Smooth muscle cell (in vitro differentiated cells): ENCODE measurements at regions not wholly inside any gene's neighbourhood (a gene's known extent, or its start where the extent isn't known, plus 50 kb on each side); places are given as distances from the start of the nearest gene placed in this dataset.

Source experiments
- DNase-seq: peaks from one replicate; lab custom pipeline; 2025; ENCODE audit not compliant: unreplicated experiment; lab: John Stamatoyannopoulos, UW
- H2AFZ ChIP-seq: fragments of 200-600 bp; sonication (generic); 2 replicates; pipeline ENCODE4 v1.6.0; 2016; ENCODE audit warnings: antibody characterized with exemption, low read depth, mild to moderate bottlenecking
- H3F3A ChIP-seq: fragments of 200-600 bp; sonication (generic); 2 replicates; pipeline ENCODE4 v1.6.0; 2017; ENCODE audit warnings: antibody characterized with exemption, low read depth
- H3K27ac ChIP-seq: fragments of 200-600 bp; sonication (generic); 2 replicates; pipeline ENCODE4 v1.5.1; 2016; ENCODE audit warnings: low read depth, mild to moderate bottlenecking
- H3K27me3 ChIP-seq: fragments of 200-600 bp; sonication (generic); 2 replicates; pipeline ENCODE4 v1.6.1; 2016; ENCODE audit warnings: low read depth, mild to moderate bottlenecking
- H3K36me3 ChIP-seq: fragments of 200-600 bp; sonication (generic); 2 replicates; pipeline ENCODE4 v1.5.1; 2016; ENCODE audit warnings: low read depth
- H3K4me1 ChIP-seq: fragments of 200-600 bp; sonication (generic); 2 replicates; pipeline ENCODE4 v1.5.1; 2016; ENCODE audit warnings: low read depth
- H3K4me2 ChIP-seq: fragments of 200-600 bp; sonication (generic); 2 replicates; pipeline ENCODE4 v1.6.0; 2016; ENCODE audit warnings: mild to moderate bottlenecking
- H3K4me3 ChIP-seq: fragments of 200-600 bp; sonication (generic); 2 replicates; pipeline ENCODE4 v1.5.1; 2016; ENCODE audit warnings: mild to moderate bottlenecking
- H3K79me2 ChIP-seq: fragments of 200-600 bp; sonication (generic); 2 replicates; pipeline ENCODE4 v1.6.0; 2016; ENCODE audit warnings: low read depth, mild to moderate bottlenecking
- H3K9ac ChIP-seq: fragments of 200-600 bp; sonication (generic); 2 replicates; pipeline ENCODE4 v1.6.0; 2016; ENCODE audit warnings: low read depth
- H3K9me3 ChIP-seq: fragments of 200-600 bp; sonication (generic); replicated peaks from 2 replicates; pipeline ENCODE4 v1.5.1; 2016; ENCODE audit warnings: low read depth
- H4K20me1 ChIP-seq: fragments of 200-600 bp; sonication (generic); 2 replicates; pipeline ENCODE4 v1.6.0; 2016; ENCODE audit warnings: low read depth
- CTCF ChIP-seq: fragments of 200-600 bp; sonication (generic); IDR thresholded peaks from 2 replicates; pipeline ENCODE4 v1.5.1; 2017; ENCODE audit warnings: borderline replicate concordance, mild to moderate bottlenecking, antibody characterized with exemption; ENCODE audit not compliant: insufficient read depth, poor library complexity, severe bottlenecking
- WGBS: methylation state at CpG from one replicate; pipeline ENCODE4 v1.1.7; 2016; ENCODE audit warnings: low lambda C conversion rate; 5-methylcytosine and 5-hydroxymethylcytosine counted together

GRCh38 chr18:75700561-75700960, 273.1 kb upstream of the SMIM21 start:
- no peaks in the 10 kb centered on the region for H3K27me3 ChIP-seq
- H3K4me2 ChIP-seq, result no peak overlapping the region
- H2AFZ ChIP-seq, result peak overlapping the region; percentile 82
- DNase-seq, result no peak
- H3F3A ChIP-seq, result no peaks in the 10 kb centered on the region
- H3K36me3 ChIP-seq, result no peaks in the 10 kb centered on the region
- WGBS, result 95% methylated on average over 4 of the region's 4 CpGs
- H4K20me1 ChIP-seq, result no peaks in the 10 kb centered on the region
- H3K4me3 ChIP-seq, result no peak overlapping the region
- H3K79me2 ChIP-seq, result no peaks in the 10 kb centered on the region
- peaks cover 4% of the 10 kb centered on the region for H3K9me3 ChIP-seq
- no peaks in the 10 kb centered on the region for H3K4me1 ChIP-seq
- H3K27ac ChIP-seq, result no peak overlapping the region
- no peak for TF ChIP-seq CTCF
- H3K9ac ChIP-seq, result no peak overlapping the region

GRCh38 chr18:75698861-75699260, 271.4 kb upstream of the SMIM21 start:
- TF ChIP-seq CTCF, result no peak
- Histone ChIP-seq H3K36me3 (no peaks in the 10 kb centered on the region), H3K4me3 (no peak overlapping the region), H3K79me2 (no peaks in the 10 kb centered on the region), H4K20me1 (no peaks in the 10 kb centered on the region), H3K9me3 (peaks cover 4% of the 10 kb centered on the region), H3K9ac (no peak overlapping the region), H3K27me3 (no peaks in the 10 kb centered on the region), H3K4me1 (no peaks in the 10 kb centered on the region), H3K4me2 (peak overlapping the region; percentile 9), H3K27ac (no peak overlapping the region), H3F3A (no peaks in the 10 kb centered on the region), H2AFZ (peak overlapping the region; percentile 59)
- DNase-seq, result no peak
- 52% methylated on average over 7 of the region's 7 CpGs for WGBS

- TF ChIP-seq CTCF, result no peak
- Histone ChIP-seq H3K27ac (no peak overlapping the region), H3K4me3 (no peak overlapping the region), H3K4me2 (no peak overlapping the region), H2AFZ (no peak overlapping the region), H3K36me3 (no peaks in the 10 kb centered on the region), H3K27me3 (no peaks in the 10 kb centered on the region), H3K79me2 (no peaks in the 10 kb centered on the region), H3F3A (no peaks in the 10 kb centered on the region), H3K9ac (no peak overlapping the region), H3K4me1 (no peaks in the 10 kb centered on the region), H3K9me3 (no peaks in the 10 kb centered on the region), H4K20me1 (no peaks in the 10 kb centered on the region)
- DNase-seq, result no peak
- WGBS, result 69% methylated on average over 4 of the region's 4 CpGs
Observed at GRCh38 chr18:75697493-75697892, 270.0 kb upstream of the SMIM21 start.

GRCh38 chr18:75696391-75696790, 268.9 kb upstream of the SMIM21 start:
- no peaks in the 10 kb centered on the region for H3K79me2 ChIP-seq
- no peaks in the 10 kb centered on the region for H3K27me3 ChIP-seq
- no peak for DNase-seq
- no peaks in the 10 kb centered on the region for H3K4me1 ChIP-seq
- H3F3A ChIP-seq, result no peaks in the 10 kb centered on the region
- TF ChIP-seq CTCF, result no peak
- H3K9ac ChIP-seq, result no peak overlapping the region
- 73% methylated on average over 5 of the region's 5 CpGs for WGBS
- H3K4me2 ChIP-seq, result no peak overlapping the region
- no peaks in the 10 kb centered on the region for H3K9me3 ChIP-seq
- H4K20me1 ChIP-seq, result no peaks in the 10 kb centered on the region
- no peak overlapping the region for H3K27ac ChIP-seq
- no peaks in the 10 kb centered on the region for H3K36me3 ChIP-seq
- no peak overlapping the region for H2AFZ ChIP-seq
- H3K4me3 ChIP-seq, result no peak overlapping the region
